ENCODE measurements at regions not wholly inside any gene's neighbourhood (a gene's known extent, or its start where the extent isn't known, plus 50 kb on each side); places are given as distances from the start of the nearest gene placed in this dataset.

- DNase-seq, result no peak
- H3K27ac Mint-ChIP-seq (ENCODE audit: unreplicated experiment), result no peak overlapping the region
- H3K9me3 Mint-ChIP-seq (ENCODE audit: low read depth, unreplicated experiment), result no peaks in the 10 kb centered on the region
- CTCF ChIA-PET, result no interaction called here
- no TSS peak for BruUV-seq (replicated peaks)
- no peaks in the 10 kb centered on the region for H3K36me3 Mint-ChIP-seq (ENCODE audit: insufficient read depth, unreplicated experiment)
- H3K27me3 Mint-ChIP-seq (ENCODE audit: unreplicated experiment), result no peaks in the 10 kb centered on the region
- H3K4me1 Mint-ChIP-seq (ENCODE audit: low read depth, unreplicated experiment), result no peaks in the 10 kb centered on the region
- intact Hi-C loops (cut with micrococcal nuclease; ENCODE audit: unreplicated experiment), result no loop called here
- TF ChIP-seq CTCF (IDR thresholded peaks at IDR 0.05; ENCODE audit: unreplicated experiment), result no peak
- H3K4me3 Mint-ChIP-seq (ENCODE audit: low read depth, unreplicated experiment), result no peak overlapping the region
Measured at GRCh38 chr5:125587631-125588030, 835.6 kb upstream of the GRAMD2B start.

- BruUV-seq (replicated peaks), result no TSS peak
- Mint-ChIP-seq H3K27me3 (ENCODE audit: unreplicated experiment) (no peaks in the 10 kb centered on the region), H3K36me3 (ENCODE audit: insufficient read depth, unreplicated experiment) (no peaks in the 10 kb centered on the region), H3K4me1 (ENCODE audit: low read depth, unreplicated experiment) (no peaks in the 10 kb centered on the region), H3K27ac (ENCODE audit: unreplicated experiment) (no peak overlapping the region), H3K9me3 (ENCODE audit: low read depth, unreplicated experiment) (no peaks in the 10 kb centered on the region), H3K4me3 (ENCODE audit: low read depth, unreplicated experiment) (no peak overlapping the region)
- CTCF ChIA-PET, result no interaction called here
- intact Hi-C loops (cut with micrococcal nuclease; ENCODE audit: unreplicated experiment), result no loop called here
- DNase-seq, result no peak
- no peak for TF ChIP-seq CTCF (IDR thresholded peaks at IDR 0.05; ENCODE audit: unreplicated experiment)
Measured at GRCh38 chr5:125592856-125593255, 830.4 kb upstream of the GRAMD2B start.

- CTCF ChIA-PET, result no interaction called here
- H3K4me1 Mint-ChIP-seq (ENCODE audit: low read depth, unreplicated experiment), result no peaks in the 10 kb centered on the region
Measured at GRCh38 chr5:125595095-125595494, 828.1 kb upstream of the GRAMD2B start.

GRCh38 chr5:125595845-125596244 lies 827.4 kb upstream of the GRAMD2B start:
- intact Hi-C loops (cut with micrococcal nuclease; ENCODE audit: unreplicated experiment), result no loop called here
- Mint-ChIP-seq H3K27me3 (ENCODE audit: unreplicated experiment) (no peaks in the 10 kb centered on the region), H3K4me3 (ENCODE audit: low read depth, unreplicated experiment) (no peak overlapping the region), H3K36me3 (ENCODE audit: insufficient read depth, unreplicated experiment) (no peaks in the 10 kb centered on the region), H3K9me3 (ENCODE audit: low read depth, unreplicated experiment) (no peaks in the 10 kb centered on the region), H3K4me1 (ENCODE audit: low read depth, unreplicated experiment) (no peaks in the 10 kb centered on the region), H3K27ac (ENCODE audit: unreplicated experiment) (no peak overlapping the region)
- no peak for TF ChIP-seq CTCF (IDR thresholded peaks at IDR 0.05; ENCODE audit: unreplicated experiment)
- CTCF ChIA-PET, result no interaction called here
- BruUV-seq (replicated peaks), result no TSS peak
- DNase-seq, result no peak

More at GRCh38 chr5:125595095-125595494, 828.1 kb upstream of the GRAMD2B start:
- intact Hi-C loops (cut with micrococcal nuclease; ENCODE audit: unreplicated experiment), result no loop called here
- Mint-ChIP-seq H3K9me3 (ENCODE audit: low read depth, unreplicated experiment) (no peaks in the 10 kb centered on the region), H3K27me3 (ENCODE audit: unreplicated experiment) (no peaks in the 10 kb centered on the region), H3K36me3 (ENCODE audit: insufficient read depth, unreplicated experiment) (no peaks in the 10 kb centered on the region), H3K4me3 (ENCODE audit: low read depth, unreplicated experiment) (no peak overlapping the region), H3K27ac (ENCODE audit: unreplicated experiment) (no peak overlapping the region)
- BruUV-seq (replicated peaks), result no TSS peak
- DNase-seq, result no peak
- no peak for TF ChIP-seq CTCF (IDR thresholded peaks at IDR 0.05; ENCODE audit: unreplicated experiment)

- H3K27ac Mint-ChIP-seq (ENCODE audit: unreplicated experiment), result no peak overlapping the region
- no peaks in the 10 kb centered on the region for H3K4me1 Mint-ChIP-seq (ENCODE audit: low read depth, unreplicated experiment)
- no peak overlapping the region for H3K4me3 Mint-ChIP-seq (ENCODE audit: low read depth, unreplicated experiment)
- intact Hi-C loops (cut with micrococcal nuclease; ENCODE audit: unreplicated experiment), result no loop called here
- CTCF ChIA-PET, result no interaction called here
- no TSS peak for BruUV-seq (replicated peaks)
- DNase-seq, result no peak
- no peak for TF ChIP-seq CTCF (IDR thresholded peaks at IDR 0.05; ENCODE audit: unreplicated experiment)
- H3K27me3 Mint-ChIP-seq (ENCODE audit: unreplicated experiment), result no peaks in the 10 kb centered on the region
- no peaks in the 10 kb centered on the region for H3K9me3 Mint-ChIP-seq (ENCODE audit: low read depth, unreplicated experiment)
- no peaks in the 10 kb centered on the region for H3K36me3 Mint-ChIP-seq (ENCODE audit: insufficient read depth, unreplicated experiment)
Measured at GRCh38 chr5:125597338-125597737, 825.9 kb upstream of the GRAMD2B start.
